AG04450 (cell line): ENCODE measurements at regions not wholly inside any gene's neighbourhood (a gene's known extent, or its start where the extent isn't known, plus 50 kb on each side); places are given as distances from the start of the nearest gene placed in this dataset.

Experiments used
- CTCF ChIA-PET: fragments of 300-600, 350-600 bp; formaldehyde crosslinking; extraction: SDS; loops from one replicate; lab custom pipeline; 2022; ENCODE audit warnings: antibody characterized with exemption, inconsistent platforms; lab: Charles Lee
- POLR2A ChIA-PET: fragments of 350-600 bp; formaldehyde crosslinking; extraction: SDS; loops from one replicate; lab custom pipeline; 2021; ENCODE audit warnings: antibody characterized with exemption, inconsistent platforms; lab: Yijun Ruan, JAX
- DNase-seq: peaks from one replicate; pipeline ENCODE4 v3.0.0-alpha.2; 2011; ENCODE audit warnings: low read depth, low spot score
- H3K27ac ChIP-seq: one replicate; pipeline ENCODE4 v1.5.1; 2012; ENCODE audit warnings: low read depth, low read length, control low read depth
- H3K27me3 ChIP-seq: one replicate; pipeline ENCODE4 v1.6.0; 2012; ENCODE audit warnings: low read length; ENCODE audit not compliant: control insufficient read depth, insufficient read depth
- H3K4me3 ChIP-seq: 2 replicates; pipeline ENCODE4 v1.5.1; 2011; ENCODE audit warnings: mild to moderate bottlenecking, low read depth, low read length, control low read depth
- H3K9me3 ChIP-seq: 2 replicates; pipeline ENCODE4 v1.5.1; 2012; ENCODE audit warnings: low read length; ENCODE audit not compliant: control insufficient read depth, insufficient read depth
- TF ChIP-seq, protein P1 (sequence below): IDR thresholded peaks from 2 replicates; pipeline ENCODE4 v1.5.1; 2011; ENCODE audit warnings: low read depth, low read length, control low read depth, inconsistent platforms

GRCh38 chr2:239765911-239766310 lies 259.2 kb downstream of the NDUFA10 start:
- H3K4me3 ChIP-seq: no peak overlapping the region
- TF ChIP-seq, protein P1, sequence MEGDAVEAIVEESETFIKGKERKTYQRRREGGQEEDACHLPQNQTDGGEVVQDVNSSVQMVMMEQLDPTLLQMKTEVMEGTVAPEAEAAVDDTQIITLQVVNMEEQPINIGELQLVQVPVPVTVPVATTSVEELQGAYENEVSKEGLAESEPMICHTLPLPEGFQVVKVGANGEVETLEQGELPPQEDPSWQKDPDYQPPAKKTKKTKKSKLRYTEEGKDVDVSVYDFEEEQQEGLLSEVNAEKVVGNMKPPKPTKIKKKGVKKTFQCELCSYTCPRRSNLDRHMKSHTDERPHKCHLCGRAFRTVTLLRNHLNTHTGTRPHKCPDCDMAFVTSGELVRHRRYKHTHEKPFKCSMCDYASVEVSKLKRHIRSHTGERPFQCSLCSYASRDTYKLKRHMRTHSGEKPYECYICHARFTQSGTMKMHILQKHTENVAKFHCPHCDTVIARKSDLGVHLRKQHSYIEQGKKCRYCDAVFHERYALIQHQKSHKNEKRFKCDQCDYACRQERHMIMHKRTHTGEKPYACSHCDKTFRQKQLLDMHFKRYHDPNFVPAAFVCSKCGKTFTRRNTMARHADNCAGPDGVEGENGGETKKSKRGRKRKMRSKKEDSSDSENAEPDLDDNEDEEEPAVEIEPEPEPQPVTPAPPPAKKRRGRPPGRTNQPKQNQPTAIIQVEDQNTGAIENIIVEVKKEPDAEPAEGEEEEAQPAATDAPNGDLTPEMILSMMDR: no peak
- POLR2A ChIA-PET: no interaction called here
- CTCF ChIA-PET: no interaction called here
- peaks cover 80% of the 10 kb centered on the region for H3K9me3 ChIP-seq
- no peak for DNase-seq
- H3K27me3 ChIP-seq: no peaks in the 10 kb centered on the region
- H3K27ac ChIP-seq: no peak overlapping the region

DNA sequence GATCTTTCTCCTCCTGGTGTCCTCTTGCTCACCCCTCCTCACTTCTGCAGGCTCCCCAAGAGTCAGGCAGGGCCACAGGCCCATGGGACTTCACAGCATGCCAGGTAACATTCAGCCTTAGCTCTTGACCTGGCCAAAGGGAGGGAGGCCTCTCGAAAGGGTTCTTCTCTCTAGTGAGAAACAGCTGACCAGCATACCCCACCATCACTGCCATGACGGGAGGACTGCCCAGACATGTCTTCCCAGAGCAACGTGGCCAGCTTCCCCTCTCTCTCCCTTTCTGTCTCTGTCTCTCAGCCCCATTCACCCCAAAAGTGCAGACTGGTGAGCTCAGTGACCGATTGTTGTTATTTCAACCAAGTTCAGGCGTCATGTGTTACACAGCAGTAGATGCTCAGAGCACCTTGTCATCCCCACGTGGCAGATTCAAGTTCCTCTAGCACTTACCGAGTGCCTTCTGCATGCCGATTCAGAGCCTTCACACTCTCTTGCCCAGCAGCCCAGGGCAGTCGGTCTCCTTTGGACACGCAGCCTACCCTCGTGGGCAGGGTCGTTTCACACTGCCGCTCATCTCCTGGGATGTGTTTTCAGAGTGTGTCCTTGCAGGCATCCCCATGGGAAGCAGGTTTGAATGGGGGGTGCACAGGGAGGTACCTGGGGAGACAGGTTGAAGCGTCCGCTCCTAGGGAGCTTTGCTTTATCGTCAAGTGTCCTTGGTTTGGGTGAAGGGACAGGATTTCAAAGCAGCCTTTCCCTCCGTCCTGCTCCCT lies 259.9 kb downstream of the NDUFA10 start:
- ChIA-PET POLR2A (no interaction called here), CTCF (no interaction called here)
- Histone ChIP-seq H3K27ac (no peak overlapping the region), H3K4me3 (no peak overlapping the region), H3K9me3 (peaks cover 82% of the 10 kb centered on the region), H3K27me3 (no peaks in the 10 kb centered on the region)
- no peak for DNase-seq
- TF ChIP-seq, protein P1: no peak

DNA sequence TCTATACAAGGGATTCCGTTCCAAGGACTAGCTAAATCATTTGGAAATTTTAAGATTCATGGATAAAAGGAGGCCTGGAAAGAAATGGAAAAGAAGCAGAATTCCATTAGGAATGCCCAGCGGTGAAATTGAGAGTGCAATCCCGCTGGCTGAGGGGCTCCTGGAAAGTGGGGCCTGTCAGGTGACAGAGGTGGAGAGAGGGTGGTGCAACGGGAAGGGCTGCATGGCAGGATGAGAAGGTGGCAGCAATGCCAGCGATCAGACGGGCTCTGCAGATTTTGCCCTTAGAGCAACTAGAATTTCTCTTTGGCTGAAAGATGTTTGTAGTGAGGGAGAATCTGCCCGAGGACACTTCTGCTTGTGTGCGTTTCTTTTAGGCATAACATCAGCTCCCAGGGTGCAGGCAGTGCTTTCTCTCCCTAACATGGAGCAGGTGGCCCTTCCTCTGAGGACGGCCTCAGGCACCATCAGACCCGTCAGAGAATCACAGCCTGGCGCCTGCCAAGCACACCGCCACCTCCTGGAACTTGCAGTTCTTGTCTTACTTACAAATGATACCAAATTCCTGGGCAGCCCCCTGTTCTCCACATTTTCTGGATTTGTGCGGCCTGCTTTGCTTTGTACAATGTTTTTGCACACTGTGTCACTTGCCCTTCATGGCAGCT lies 261.6 kb downstream of the NDUFA10 start:
- TF ChIP-seq, protein P1: no peak
- H3K9me3 ChIP-seq: peaks cover 67% of the 10 kb centered on the region
- no peak for DNase-seq
- H3K27ac ChIP-seq: no peak overlapping the region
- H3K4me3 ChIP-seq: no peak overlapping the region
- POLR2A ChIA-PET: no interaction called here
- H3K27me3 ChIP-seq: no peaks in the 10 kb centered on the region
- CTCF ChIA-PET: no interaction called here

GRCh38 chr2:239762655-239763269 lies 262.4 kb downstream of the NDUFA10 start:
- no peaks in the 10 kb centered on the region for H3K27me3 ChIP-seq
- no peak overlapping the region for H3K4me3 ChIP-seq
- ChIA-PET CTCF (no interaction called here), POLR2A (no interaction called here)
- TF ChIP-seq, protein P1: no peak
- H3K9me3 ChIP-seq: peaks cover 59% of the 10 kb centered on the region
- DNase-seq: no peak
- no peak overlapping the region for H3K27ac ChIP-seq

DNA sequence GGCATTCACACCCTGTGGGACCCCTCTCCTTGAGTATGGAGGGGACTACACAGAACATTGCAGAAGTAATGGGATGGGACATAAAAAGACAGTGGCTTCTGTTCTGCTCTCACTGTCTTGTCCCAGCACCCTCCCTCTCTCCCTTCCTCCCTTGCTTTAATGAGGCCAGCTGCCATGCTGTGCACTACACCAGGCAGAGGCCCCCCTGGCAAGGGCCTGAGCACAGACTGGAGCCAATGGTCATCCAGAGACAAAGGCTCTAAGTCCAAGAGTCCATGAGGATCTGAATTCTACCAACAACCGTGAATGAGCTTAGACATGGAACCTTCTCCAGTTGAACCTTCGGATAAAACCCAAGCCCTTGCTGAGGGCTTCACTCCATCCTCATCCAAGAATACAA lies 263.0 kb downstream of the NDUFA10 start:
- Histone ChIP-seq H3K4me3 (no peak overlapping the region), H3K9me3 (peaks cover 59% of the 10 kb centered on the region), H3K27ac (no peak overlapping the region), H3K27me3 (no peaks in the 10 kb centered on the region)
- TF ChIP-seq, protein P1: no peak
- POLR2A ChIA-PET: no interaction called here
- CTCF ChIA-PET: interaction anchor here (0.6 kb wide), 1 partner anchor 100 kb away, joined by 3 read pairs; no protein-coding TSS in a partner anchor
- DNase-seq: no peak
